ENCODE measurements at regions not wholly inside any gene's neighbourhood (a gene's known extent, or its start where the extent isn't known, plus 50 kb on each side); places are given as distances from the start of the nearest gene placed in this dataset.

GRCh38 chr5:157956271-157956885 is 97.4 kb upstream of the CLINT1 start:
- Mint-ChIP-seq H3K27me3 (peaks cover 18% of the 10 kb centered on the region), H3K27ac (no peak overlapping the region), H3K9me3 (no peaks in the 10 kb centered on the region), H3K4me1 (ENCODE audit: low read depth) (no peaks in the 10 kb centered on the region), H3K36me3 (ENCODE audit: low read depth) (no peaks in the 10 kb centered on the region), H3K4me3 (no peak overlapping the region)
- ChIA-PET POLR2A (no interaction called here), CTCF (no interaction called here)
- DNase-seq: no peak
- Histone ChIP-seq H3K27me3 (ENCODE audit: control insufficient read depth in 1 of 2, insufficient read depth in 2 of 2, low read length in 2 of 2) (no peaks in the 10 kb centered on the region), H3K36me3 (ENCODE audit: insufficient read depth, low read length) (no peaks in the 10 kb centered on the region), H3K4me3 (ENCODE audit: low read length) (no peak overlapping the region), H3K27ac (ENCODE audit: low read depth in 1 of 2, low read length in 2 of 2) (no peak overlapping the region), H3K4me1 (ENCODE audit: insufficient read depth, low read length) (no peaks in the 10 kb centered on the region), H3K9me3 (ENCODE audit: control insufficient read depth in 1 of 2, insufficient read depth in 1 of 2, low read length in 2 of 2) (no peaks in the 10 kb centered on the region)
- intact Hi-C loops (cut with DNase I, micrococcal nuclease): no loop called here
- TF ChIP-seq CTCF (IDR thresholded peaks at IDR 0.05): no peak
- ATAC-seq (ENCODE audit: poor library complexity): no peak

GRCh38 chr5:157955541-157956172 is 96.7 kb upstream of the CLINT1 start:
- no peak for TF ChIP-seq CTCF (IDR thresholded peaks at IDR 0.05)
- no peak for DNase-seq
- H3K4me1 Mint-ChIP-seq (ENCODE audit: low read depth): no peaks in the 10 kb centered on the region
- Histone ChIP-seq H3K27ac (ENCODE audit: low read depth in 1 of 2, low read length in 2 of 2) (no peak overlapping the region), H3K4me3 (ENCODE audit: low read length) (no peak overlapping the region), H3K4me1 (ENCODE audit: insufficient read depth, low read length) (no peaks in the 10 kb centered on the region), H3K36me3 (ENCODE audit: insufficient read depth, low read length) (no peaks in the 10 kb centered on the region), H3K9me3 (ENCODE audit: control insufficient read depth in 1 of 2, insufficient read depth in 1 of 2, low read length in 2 of 2) (no peaks in the 10 kb centered on the region), H3K27me3 (ENCODE audit: control insufficient read depth in 1 of 2, insufficient read depth in 2 of 2, low read length in 2 of 2) (no peaks in the 10 kb centered on the region)
- intact Hi-C loops (cut with DNase I, micrococcal nuclease): no loop called here
- CTCF ChIA-PET: no interaction called here
- no peaks in the 10 kb centered on the region for H3K36me3 Mint-ChIP-seq (ENCODE audit: low read depth)
- no peak overlapping the region for H3K27ac Mint-ChIP-seq
- POLR2A ChIA-PET: interaction anchor here (0.6 kb wide), 1 partner anchor 801 kb away, joined by 3 read pairs; no protein-coding TSS in a partner anchor
- peaks cover 18% of the 10 kb centered on the region for H3K27me3 Mint-ChIP-seq
- no peak overlapping the region for H3K4me3 Mint-ChIP-seq
- no peak for ATAC-seq (ENCODE audit: poor library complexity)
- no peaks in the 10 kb centered on the region for H3K9me3 Mint-ChIP-seq

GRCh38 chr5:157952374-157952685 is 93.4 kb upstream of the CLINT1 start:
- Histone ChIP-seq H3K9me3 (ENCODE audit: control insufficient read depth in 1 of 2, insufficient read depth in 1 of 2, low read length in 2 of 2) (no peaks in the 10 kb centered on the region), H3K36me3 (ENCODE audit: insufficient read depth, low read length) (no peaks in the 10 kb centered on the region), H3K27me3 (ENCODE audit: control insufficient read depth in 1 of 2, insufficient read depth in 2 of 2, low read length in 2 of 2) (peaks cover 4% of the 10 kb centered on the region in 2 experiments), H3K27ac (ENCODE audit: low read depth in 1 of 2, low read length in 2 of 2) (no peak overlapping the region), H3K4me1 (ENCODE audit: insufficient read depth, low read length) (peaks cover 6% of the 10 kb centered on the region), H3K4me3 (ENCODE audit: low read length) (no peak overlapping the region)
- DNase-seq (no peak), ATAC-seq (ENCODE audit: poor library complexity) (no peak)
- ChIA-PET CTCF (interaction anchor here (0.7 kb wide), 1 partner anchor 14 kb away, joined by 6 read pairs; no protein-coding TSS in a partner anchor), POLR2A (no interaction called here)
- peaks cover 5% of the 10 kb centered on the region for H3K4me1 Mint-ChIP-seq (ENCODE audit: low read depth)
- H3K4me3 Mint-ChIP-seq: no peak overlapping the region
- no peak overlapping the region for H3K27ac Mint-ChIP-seq
- peaks cover 29% of the 10 kb centered on the region for H3K27me3 Mint-ChIP-seq
- no peaks in the 10 kb centered on the region for H3K9me3 Mint-ChIP-seq
- intact Hi-C loops (cut with DNase I, micrococcal nuclease): no loop called here
- no peaks in the 10 kb centered on the region for H3K36me3 Mint-ChIP-seq (ENCODE audit: low read depth)
- TF ChIP-seq CTCF (IDR thresholded peaks at IDR 0.05): no peak

Data from CD4-positive, alpha-beta T cell (primary cell).